HG03066 (cell line): ENCODE measurements at regions not wholly inside any gene's neighbourhood (a gene's known extent, or its start where the extent isn't known, plus 50 kb on each side); places are given as distances from the start of the nearest gene placed in this dataset.

Experiments
- ATAC-seq: cut with Tn5 transposase; IDR thresholded peaks from one replicate; pipeline ENCODE4 v1.9.1; 2021; ENCODE audit warnings: low read depth; ENCODE audit not compliant: unreplicated experiment

DNA sequence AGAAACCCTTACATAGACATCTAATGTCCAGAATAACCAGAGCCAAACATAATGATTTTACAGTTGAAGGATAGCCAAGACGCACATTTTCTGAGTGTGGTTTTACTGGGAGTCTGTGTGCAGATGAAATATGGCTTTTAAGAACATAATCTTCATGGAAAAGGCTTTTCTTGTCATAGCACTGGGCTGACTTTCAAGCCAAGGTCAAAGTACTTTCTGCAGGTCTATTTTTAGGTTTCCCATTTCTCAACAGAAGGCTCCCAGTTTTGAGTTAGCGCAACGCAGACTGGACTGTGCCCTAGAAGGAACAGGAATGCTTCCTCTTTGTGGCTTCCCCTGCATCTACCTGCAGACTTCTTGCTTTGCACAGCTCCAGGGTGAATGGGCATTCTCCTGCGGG is 92.3 kb upstream of the UPP2 start:
- ATAC-seq: no peak

DNA sequence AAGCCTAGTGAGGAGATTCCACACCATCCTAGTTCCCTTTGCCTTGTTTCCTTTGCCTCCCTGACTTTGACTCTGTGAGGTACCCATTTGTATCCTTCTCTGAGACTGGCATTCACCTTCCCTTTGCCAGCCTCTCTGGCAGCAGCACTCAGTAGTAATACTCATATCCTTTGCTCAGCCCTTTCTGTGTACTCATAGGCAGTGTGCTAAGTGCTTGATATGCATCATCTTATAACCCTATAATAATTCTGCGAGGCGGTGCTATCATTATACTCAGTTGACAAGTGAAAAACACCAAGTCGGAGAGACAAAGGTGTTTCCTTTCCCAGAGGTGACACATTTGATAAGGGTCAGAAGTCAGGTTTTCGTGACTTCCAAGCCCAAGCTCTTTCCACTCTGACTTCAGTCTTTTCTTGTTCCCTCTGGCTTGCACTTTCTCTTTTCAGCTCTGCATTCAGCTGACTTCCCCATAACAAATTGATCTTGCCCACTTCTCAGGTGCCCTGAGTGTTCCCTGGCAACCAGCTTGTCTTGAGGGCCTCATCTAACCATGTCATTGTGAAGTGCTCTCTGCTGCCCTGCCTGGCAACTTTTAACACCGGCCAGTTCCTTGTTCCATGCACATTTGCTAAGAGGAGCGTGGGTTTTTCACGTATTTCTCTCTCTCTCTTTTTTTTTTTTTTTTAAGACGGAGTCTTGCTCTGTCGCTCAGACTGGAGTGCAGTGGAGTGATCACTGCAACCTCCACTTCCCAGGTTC is 94.5 kb upstream of the UPP2 start:
- no peak for ATAC-seq

DNA sequence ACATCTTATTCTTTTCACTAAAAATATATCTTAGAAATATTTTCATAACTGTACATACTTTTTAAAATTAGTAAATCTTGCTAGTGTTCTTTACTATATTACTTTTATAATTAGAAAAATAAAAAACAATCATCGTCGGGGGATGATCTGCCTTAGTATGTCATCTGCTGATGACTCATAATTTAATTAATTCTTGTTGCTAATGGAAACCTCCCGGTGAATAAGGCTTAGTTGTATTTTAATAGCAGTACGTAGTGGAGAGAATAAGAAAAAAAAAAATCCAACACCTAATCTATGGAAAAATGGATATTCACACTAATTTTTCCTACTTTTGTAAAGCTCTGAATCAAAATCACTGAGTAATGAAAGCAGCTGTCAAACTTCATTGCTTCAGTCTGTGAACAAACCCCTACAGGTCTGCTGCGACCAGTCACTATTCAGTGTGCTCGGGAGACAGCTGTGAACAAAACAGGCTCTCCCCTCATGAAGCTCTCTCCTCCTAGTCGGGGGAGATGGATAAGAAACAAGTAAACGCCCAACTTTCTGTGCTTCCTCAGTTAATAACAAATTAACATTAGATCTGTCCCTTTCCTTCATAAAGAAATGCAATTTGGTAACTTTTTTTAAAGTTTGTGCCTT is 97.4 kb upstream of the UPP2 start:
- no peak for ATAC-seq

DNA sequence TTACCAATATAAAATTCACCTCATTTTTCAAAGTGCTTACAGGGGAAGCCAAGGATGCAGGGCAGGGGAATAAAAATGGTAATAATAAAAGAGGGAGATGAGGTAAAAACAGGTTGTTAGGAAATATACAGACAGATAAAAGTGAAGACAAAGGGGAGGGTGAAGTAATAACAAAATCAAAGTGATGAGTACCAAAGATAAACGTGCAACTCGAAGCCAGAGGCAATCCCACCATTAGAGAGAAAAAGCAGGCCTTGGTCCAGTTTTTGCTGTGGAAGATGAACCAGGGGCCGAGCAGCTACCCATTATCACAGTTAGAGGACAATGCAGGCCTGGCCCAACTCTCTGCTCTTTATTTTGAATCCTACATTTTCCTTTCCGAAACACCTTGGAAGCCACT is 99.6 kb upstream of the UPP2 start:
- no peak for ATAC-seq

DNA sequence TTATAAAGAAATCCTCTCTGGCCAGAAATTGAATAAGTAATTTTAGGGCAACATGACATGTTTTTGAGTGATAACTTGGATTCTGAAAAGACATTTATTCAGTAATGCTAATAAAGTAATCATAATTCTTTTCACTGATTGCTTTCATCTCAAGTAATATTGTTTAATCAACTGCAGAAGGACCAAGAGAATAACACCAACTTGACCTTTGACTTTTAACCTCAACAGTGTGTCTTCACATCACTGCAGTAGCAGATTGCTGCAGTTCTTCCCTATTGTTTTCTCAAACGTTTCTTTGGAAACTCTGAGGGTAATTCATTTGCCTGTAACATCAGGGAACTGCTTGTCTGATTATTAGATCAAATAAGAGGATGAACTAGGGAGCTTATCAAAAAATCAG is 104.9 kb upstream of the UPP2 start:
- ATAC-seq: no peak

DNA sequence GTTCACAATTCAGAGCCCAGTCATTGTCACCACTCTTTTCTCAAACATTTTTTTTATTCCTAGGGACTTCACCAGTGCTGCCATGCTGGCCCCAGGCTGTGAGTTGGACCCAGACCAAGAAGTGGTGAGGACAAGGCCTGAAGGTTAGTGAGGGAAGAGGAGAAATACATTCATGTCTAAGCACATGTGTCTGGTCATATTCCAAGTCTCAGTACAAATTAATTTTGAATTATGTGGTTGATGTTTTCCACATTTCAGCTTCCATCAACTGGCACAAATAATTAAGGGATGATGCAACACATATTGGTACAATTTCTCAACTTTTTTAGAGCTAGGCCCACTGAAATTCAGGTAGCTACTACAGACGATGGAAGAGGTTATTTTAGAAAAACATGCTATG is 106.6 kb upstream of the UPP2 start:
- no peak for ATAC-seq

DNA sequence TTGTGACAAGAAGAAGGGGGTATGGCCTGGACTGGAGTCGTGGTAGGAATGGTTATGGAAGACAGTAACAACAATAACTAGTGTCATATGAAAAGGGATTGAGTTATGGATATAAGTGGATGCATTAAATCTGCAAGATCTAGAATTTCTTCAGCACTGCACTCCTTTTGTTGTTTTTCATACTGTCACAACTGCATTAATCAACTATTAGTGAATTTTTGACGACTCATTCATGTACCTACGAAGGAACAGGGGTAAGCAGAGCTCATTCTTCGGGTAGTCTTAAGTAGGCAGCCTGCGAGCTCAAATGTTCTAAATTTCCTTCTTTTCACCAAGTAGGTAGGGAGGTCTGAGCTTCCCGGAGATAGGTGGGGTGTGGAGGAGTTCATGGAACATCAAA is 109.7 kb upstream of the UPP2 start:
- no peak for ATAC-seq

DNA sequence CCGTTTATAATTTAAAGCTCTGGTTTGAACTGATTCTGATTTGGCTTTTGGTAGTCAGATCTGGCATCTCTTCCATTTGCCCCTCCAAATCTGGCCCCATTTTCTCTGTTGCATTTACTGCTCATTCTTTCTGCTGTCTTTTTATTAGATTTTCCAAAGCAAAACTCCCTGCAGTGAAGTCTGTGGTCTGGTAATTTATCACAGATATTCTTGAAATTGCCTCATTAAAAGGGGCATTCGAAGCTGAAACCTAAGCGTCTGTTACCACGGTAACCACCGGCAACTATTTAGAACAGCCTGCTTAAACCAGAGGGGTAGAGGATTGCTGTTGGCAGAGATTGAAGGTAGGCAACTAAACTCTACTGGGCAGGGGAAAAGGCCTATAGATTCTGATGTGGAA is 111.5 kb upstream of the UPP2 start:
- ATAC-seq: no peak

DNA sequence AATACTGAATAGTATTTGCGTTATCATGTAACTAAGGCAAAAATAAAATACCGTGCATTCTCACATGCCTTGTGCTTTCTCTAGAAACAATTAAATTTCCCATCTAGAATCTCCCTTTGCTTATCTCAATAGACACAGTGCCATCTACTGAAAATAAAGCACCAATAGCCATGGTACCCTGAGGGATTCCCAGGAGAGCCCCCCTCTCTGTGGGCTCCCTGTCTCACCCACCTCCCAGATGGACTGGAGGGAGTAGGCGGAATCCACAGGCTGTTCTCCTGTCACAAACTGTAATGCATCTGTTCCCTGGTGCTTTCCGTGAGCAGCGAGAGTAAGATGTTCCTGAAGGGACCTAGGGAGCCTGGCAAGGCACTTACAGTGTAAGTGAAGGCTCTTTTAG is 112.4 kb upstream of the UPP2 start:
- ATAC-seq: no peak

DNA sequence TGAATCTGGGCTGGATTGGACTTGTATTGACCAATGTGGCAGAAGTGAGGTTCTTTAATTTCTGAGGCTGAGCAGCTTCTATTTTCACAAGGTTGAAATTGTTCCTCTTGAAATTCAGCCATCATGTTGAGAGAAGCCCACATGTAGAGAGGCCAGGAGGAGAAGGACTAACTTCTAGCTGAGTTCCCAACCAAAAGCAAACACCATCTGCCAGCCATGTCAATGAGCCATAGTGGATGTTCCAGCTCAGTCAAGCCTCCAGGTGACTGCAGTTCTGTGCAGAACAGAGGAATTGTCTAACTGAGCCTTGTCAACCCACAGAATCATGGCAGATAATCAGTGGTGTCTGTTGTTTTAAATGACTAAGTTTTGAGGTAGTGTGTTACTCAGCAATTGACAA is 110.6 kb upstream of the ACVR1 start:
- no peak for ATAC-seq

DNA sequence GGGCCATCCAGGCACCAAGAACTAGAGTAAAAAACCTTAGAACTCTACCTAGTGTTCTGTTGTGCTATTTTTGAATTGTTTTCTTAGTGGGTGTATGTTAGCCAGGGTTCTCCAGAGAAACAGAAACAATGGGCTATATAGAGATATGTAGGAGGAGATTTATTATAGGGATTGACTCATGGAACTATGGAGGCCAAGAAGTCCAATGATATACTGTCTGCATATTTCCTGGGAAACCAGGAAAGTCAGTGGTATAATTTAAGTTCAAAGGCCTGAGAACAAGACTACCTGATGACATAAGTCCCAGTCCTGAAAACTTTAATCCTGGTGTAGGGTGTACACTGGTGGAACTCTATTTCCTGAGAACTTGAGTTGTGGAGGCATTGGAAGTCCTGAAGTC is 108.7 kb upstream of the ACVR1 start:
- ATAC-seq: no peak

DNA sequence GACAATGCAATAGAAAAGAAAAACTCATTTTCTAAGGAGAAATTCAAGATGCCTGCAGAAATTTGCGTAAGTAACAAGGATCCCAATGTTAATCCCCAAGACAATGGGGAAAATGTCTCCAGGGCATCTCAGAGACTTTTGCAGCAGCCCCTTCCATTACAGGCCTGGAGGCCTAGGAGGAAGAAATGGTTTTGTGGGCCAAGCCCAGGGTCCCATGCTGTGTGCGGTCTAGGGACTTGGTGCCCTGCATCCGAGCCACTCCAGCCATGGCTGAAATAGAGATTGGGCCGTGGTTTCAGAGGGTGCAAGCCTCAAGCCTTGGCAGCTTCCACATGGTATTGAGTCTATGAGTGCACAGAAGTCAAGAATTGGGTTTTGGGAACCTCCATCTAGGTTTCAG is 103.9 kb upstream of the ACVR1 start:
- ATAC-seq: no peak

DNA sequence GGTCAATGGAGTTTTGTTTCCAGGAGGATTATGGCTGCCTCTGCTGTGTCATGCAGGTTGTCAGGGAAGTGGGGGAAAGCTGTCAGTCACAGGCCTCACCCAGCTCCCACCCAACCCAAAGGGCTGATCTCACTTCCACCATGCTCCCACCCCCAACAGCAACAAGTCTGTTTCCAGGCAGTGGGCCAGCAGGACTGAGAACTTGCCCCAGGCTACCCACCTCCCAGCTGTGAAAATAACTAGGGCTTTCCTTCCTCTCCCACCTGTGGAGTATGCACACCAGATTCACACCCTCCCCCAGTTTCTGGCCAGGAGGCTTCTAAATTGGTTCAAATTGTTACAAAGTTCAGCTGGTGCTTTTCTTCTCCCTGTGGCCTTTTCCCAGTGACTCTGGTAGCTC is 95.6 kb upstream of the ACVR1 start:
- ATAC-seq: no peak

DNA sequence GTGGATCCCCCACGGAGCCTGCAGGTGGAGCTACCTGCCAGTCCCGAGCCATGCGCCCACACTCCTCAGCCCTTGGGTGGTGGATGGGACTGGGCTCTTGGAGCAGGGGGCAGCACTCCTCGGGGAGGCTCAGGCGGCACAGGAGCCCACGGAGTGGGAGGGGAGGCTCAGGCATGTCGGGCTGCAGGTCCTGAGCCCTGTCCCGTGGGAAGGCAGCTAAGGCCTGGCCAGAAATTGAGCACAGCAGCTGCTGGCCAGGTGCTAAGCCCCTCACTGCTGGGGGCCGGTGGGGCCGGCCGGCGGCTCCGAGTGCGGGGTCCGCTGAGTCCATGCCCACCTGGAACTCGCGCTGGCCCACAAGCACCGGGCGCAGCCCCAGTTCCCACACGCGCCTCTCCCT is 91.7 kb upstream of the ACVR1 start:
- ATAC-seq: no peak

DNA sequence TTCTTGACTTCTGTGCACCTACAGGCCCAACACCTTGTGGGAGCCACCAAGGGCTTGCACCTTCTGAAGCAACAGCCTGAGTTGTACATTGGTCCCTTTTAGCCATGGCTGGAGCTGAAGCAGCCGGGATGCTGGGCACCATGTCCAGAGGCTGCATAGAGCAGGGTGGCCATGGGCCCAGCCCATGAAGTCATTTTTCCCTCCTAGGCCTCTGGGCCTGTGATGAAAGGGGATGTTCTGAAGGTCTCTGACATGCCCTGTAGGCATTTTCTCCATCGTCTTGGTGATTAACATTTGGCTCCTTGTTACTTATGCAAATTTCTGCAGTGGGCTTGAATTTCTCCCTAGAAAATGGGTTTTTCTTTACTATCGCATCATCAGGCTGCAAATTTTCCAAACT is 83.1 kb upstream of the ACVR1 start:
- no peak for ATAC-seq

DNA sequence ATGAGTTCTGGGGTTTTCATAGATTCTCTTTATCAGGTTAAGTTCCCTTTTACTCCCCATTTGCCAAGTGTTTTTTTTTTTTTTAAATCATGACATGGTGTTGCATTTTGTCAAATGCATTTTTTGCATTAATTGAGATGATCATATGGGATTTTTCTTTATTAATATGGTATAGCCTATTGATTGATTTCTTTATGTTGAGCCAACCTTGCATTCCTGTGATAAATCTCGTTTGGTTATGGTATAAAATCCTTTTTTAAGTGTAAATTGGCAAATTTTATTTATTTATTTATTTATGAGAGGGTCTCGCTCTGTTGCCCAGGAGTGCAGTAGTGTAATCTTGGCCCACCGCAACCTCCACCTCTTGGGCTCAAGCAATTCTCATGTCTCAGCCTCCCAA is 81.5 kb upstream of the ACVR1 start:
- no peak for ATAC-seq

DNA sequence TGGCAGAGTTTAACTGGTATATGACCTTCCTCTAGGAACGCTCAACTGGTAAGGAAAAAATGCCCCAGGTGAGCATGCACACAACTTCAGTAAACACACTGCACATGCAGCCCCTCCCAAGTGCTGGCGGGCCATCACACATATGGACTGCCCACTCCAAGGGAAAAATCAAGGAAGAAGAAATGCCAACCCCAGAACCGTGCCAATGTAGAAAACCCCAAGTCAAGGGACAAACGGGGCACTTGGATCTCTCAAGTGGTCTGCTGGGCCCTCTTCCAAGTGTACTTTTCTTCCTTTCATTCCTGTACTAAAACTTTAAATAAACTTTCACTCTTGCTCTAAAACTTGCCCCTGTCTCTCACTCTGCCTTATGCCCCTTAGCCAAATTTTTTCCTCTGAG is 76.4 kb upstream of the ACVR1 start:
- ATAC-seq: no peak

DNA sequence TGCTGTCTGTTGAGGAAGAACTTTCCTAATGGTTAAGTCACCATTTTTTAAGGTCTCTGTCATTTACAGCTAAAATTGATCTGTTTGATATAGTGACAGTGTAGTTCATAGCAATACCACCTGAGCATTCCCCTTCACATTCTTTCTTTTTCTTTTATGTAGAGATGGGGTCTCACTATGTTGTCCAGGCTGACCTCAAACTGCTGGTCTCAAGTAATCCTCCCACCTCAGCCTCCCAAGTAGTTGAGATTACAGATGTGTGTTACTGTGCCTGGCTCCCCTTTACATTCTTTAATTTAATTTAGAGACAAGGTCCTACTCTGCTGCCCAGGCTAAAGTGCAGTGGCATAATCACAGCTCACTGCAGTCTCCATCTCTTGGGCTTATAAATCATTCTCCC is 72.7 kb upstream of the ACVR1 start:
- no peak for ATAC-seq

DNA sequence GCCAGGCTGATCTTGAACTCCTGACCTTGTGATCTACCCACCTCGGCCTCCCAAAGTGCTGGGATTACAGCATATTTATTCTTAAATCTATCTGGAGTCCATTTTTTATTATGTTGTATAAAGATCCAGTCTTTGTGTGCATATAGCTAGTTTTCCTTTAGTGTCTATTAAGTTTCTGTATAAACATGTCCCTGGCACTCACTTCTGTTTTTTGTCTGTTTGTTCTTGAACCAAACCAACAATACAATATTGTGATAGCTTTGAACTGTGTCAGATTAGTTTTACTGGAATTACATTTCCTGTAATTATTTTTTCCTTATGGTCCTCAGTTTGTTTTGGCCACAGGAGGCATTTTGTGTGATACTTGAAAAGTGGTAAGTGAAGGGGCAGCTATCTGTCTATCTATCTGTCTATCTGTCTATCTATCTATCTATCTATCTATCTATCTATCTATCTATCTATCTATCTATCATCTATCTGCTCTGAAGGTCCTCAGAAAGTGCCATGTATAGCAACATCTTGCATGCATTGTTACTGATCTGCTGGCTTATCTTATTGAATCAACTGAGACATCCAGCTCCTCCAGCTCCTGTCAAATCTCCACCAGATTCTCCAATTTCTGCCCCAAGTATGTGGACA is 70.9 kb upstream of the ACVR1 start:
- no peak for ATAC-seq

DNA sequence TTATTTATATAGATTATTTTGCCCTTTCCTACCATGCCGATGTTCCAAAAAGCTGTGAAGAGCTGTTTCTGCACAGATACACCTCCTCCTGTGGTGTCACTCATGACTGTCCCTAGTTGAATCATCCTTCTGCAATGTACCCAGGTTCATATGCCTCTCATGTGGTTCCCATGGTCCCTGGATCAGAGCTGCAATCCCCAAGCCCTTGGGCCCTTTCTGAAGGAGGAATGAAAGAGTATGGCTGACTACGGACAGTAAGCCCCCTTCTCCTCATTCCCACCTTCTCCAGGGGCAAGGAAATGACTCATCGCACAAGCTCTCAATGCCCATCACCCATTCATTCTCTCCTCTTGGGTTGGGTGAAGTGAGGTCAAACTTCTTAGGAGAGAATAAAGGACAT is 63.9 kb upstream of the ACVR1 start:
- ATAC-seq: no peak

DNA sequence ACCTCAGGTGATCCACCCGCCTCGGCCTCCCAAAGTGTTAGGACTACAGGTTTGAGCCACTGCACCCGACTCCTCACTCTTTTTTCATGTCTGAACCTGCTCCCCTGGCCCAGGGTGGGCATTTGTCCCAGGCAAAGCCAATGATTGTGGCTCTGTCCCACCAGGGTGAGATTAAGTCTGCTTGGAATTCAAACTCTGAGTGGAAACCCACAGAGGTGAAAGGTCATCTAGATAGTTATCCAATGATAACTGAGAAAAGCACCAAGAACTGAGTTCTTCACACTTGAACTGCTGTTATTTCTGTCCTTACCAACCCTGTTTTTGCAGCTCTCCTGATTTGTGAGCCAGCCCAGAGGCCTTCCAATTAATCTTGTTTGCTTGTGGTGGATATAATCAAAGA is 62.4 kb upstream of the ACVR1 start:
- no peak for ATAC-seq

DNA sequence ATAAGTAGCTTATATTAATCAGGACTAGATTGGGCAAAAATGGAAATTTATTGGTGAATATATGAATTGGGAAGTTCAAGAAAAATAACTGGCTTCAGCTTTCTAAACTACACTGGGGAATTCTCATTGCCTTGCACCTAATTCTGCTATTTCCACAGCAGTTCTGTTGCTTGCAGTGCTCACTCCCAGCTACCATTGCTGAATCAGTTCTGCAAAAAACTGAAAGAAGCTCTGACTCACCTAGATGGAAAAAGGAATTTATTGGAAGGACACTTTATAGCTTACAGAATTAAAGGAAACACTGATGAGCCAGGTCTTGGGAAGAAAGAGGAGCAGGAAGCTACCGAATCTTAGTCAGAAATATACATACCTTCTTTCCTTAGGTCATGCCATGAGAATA is 60.3 kb upstream of the ACVR1 start:
- ATAC-seq: no peak
